HUES48 (cell line): ENCODE measurements at regions not wholly inside any gene's neighbourhood (a gene's known extent, or its start where the extent isn't known, plus 50 kb on each side); places are given as distances from the start of the nearest gene placed in this dataset.

ENCODE experiments used
- H3K27ac ChIP-seq: one replicate; pipeline ENCODE4 v1.7.0; 2013; ENCODE audit warnings: low read depth, low read length, inconsistent platforms
- H3K27me3 ChIP-seq: 2 replicates; pipeline ENCODE4 v1.6.1; 2013; ENCODE audit warnings: mild to moderate bottlenecking, low read length; ENCODE audit not compliant: control insufficient read depth, insufficient read depth
- H3K36me3 ChIP-seq: 2 replicates; pipeline ENCODE4 v1.6.1; 2013; ENCODE audit warnings: low read length; ENCODE audit not compliant: control insufficient read depth, insufficient read depth
- H3K4me1 ChIP-seq: 2 replicates; pipeline ENCODE4 v1.6.1; 2013; ENCODE audit warnings: mild to moderate bottlenecking, low read length; ENCODE audit not compliant: control insufficient read depth, insufficient read depth
- H3K4me3 ChIP-seq: 2 replicates; pipeline ENCODE4 v1.5.1; 2013; ENCODE audit warnings: mild to moderate bottlenecking, low read depth, low read length
- H3K9ac ChIP-seq: 2 replicates; pipeline ENCODE4 v1.6.1; 2013; ENCODE audit warnings: mild to moderate bottlenecking, low read depth, low read length, moderate library complexity
- H3K9me3 ChIP-seq: 2 replicates; pipeline ENCODE4 v1.6.1; 2013; ENCODE audit warnings: low read length; ENCODE audit not compliant: control insufficient read depth, insufficient read depth

- Histone ChIP-seq H3K27ac (no peak overlapping the region), H3K4me1 (peaks cover 9% of the 10 kb centered on the region), H3K4me3 (no peak overlapping the region), H3K9me3 (no peaks in the 10 kb centered on the region), H3K36me3 (no peaks in the 10 kb centered on the region), H3K9ac (no peak overlapping the region), H3K27me3 (no peaks in the 10 kb centered on the region)
Observed at GRCh38 chr2:64786343-64787018, 132.8 kb upstream of the SERTAD2 start.

- Histone ChIP-seq H3K27me3 (no peaks in the 10 kb centered on the region), H3K4me3 (no peak overlapping the region), H3K36me3 (no peaks in the 10 kb centered on the region), H3K9me3 (no peaks in the 10 kb centered on the region), H3K27ac (no peak overlapping the region), H3K4me1 (peaks cover 9% of the 10 kb centered on the region), H3K9ac (no peak overlapping the region)
Observed at GRCh38 chr2:64787019-64787365, 133.3 kb upstream of the SERTAD2 start.

- no peaks in the 10 kb centered on the region for H3K36me3 ChIP-seq
- no peak overlapping the region for H3K4me3 ChIP-seq
- no peaks in the 10 kb centered on the region for H3K27me3 ChIP-seq
- H3K9me3 ChIP-seq: no peaks in the 10 kb centered on the region
- no peak overlapping the region for H3K9ac ChIP-seq
- peaks cover 9% of the 10 kb centered on the region for H3K4me1 ChIP-seq
- no peak overlapping the region for H3K27ac ChIP-seq
Observed at GRCh38 chr2:64787698-64788097, 134.0 kb upstream of the SERTAD2 start.

GRCh38 chr2:64789466-64790320 is 136.0 kb upstream of the SERTAD2 start:
- H3K9ac ChIP-seq: no peak overlapping the region

GRCh38 chr2:64792300-64792699 is 138.6 kb upstream of the SERTAD2 start:
- Histone ChIP-seq H3K36me3 (no peaks in the 10 kb centered on the region), H3K4me1 (peaks cover 19% of the 10 kb centered on the region), H3K27ac (no peak overlapping the region), H3K9me3 (no peaks in the 10 kb centered on the region), H3K27me3 (peaks cover 5% of the 10 kb centered on the region), H3K9ac (no peak overlapping the region), H3K4me3 (no peak overlapping the region)

More at GRCh38 chr2:64789466-64790320, 136.0 kb upstream of the SERTAD2 start:
- no peaks in the 10 kb centered on the region for H3K36me3 ChIP-seq
- H3K9me3 ChIP-seq: no peaks in the 10 kb centered on the region
- H3K27ac ChIP-seq: no peak overlapping the region
- H3K4me3 ChIP-seq: no peak overlapping the region
- no peaks in the 10 kb centered on the region for H3K27me3 ChIP-seq
- H3K4me1 ChIP-seq: peaks cover 13% of the 10 kb centered on the region

- Histone ChIP-seq H3K9me3 (no peaks in the 10 kb centered on the region), H3K4me1 (peaks cover 19% of the 10 kb centered on the region), H3K9ac (no peak overlapping the region), H3K27me3 (peaks cover 5% of the 10 kb centered on the region), H3K27ac (no peak overlapping the region), H3K4me3 (no peak overlapping the region), H3K36me3 (no peaks in the 10 kb centered on the region)
Observed at GRCh38 chr2:64792995-64793639, 139.4 kb upstream of the SERTAD2 start.

GRCh38 chr2:64793701-64794100 is 140.0 kb upstream of the SERTAD2 start:
- Histone ChIP-seq H3K9ac (no peak overlapping the region), H3K4me3 (no peak overlapping the region), H3K27ac (no peak overlapping the region), H3K27me3 (peaks cover 5% of the 10 kb centered on the region), H3K9me3 (no peaks in the 10 kb centered on the region), H3K4me1 (peaks cover 18% of the 10 kb centered on the region), H3K36me3 (no peaks in the 10 kb centered on the region)

- Histone ChIP-seq H3K27ac (no peak overlapping the region), H3K4me3 (no peak overlapping the region), H3K4me1 (peaks cover 15% of the 10 kb centered on the region), H3K27me3 (peaks cover 5% of the 10 kb centered on the region), H3K9me3 (no peaks in the 10 kb centered on the region), H3K36me3 (no peaks in the 10 kb centered on the region), H3K9ac (no peak overlapping the region)
Observed at GRCh38 chr2:64794426-64794995, 140.8 kb upstream of the SERTAD2 start.

GRCh38 chr2:64795024-64795592 is 141.4 kb upstream of the SERTAD2 start:
- Histone ChIP-seq H3K27me3 (peaks cover 5% of the 10 kb centered on the region), H3K4me3 (no peak overlapping the region), H3K9me3 (no peaks in the 10 kb centered on the region), H3K36me3 (no peaks in the 10 kb centered on the region), H3K4me1 (peaks cover 14% of the 10 kb centered on the region), H3K27ac (no peak overlapping the region), H3K9ac (no peak overlapping the region)

- H3K4me1 ChIP-seq: peaks cover 10% of the 10 kb centered on the region
- no peak overlapping the region for H3K9ac ChIP-seq
- no peaks in the 10 kb centered on the region for H3K9me3 ChIP-seq
- no peak overlapping the region for H3K27ac ChIP-seq
- no peaks in the 10 kb centered on the region for H3K36me3 ChIP-seq
- no peak overlapping the region for H3K4me3 ChIP-seq
- H3K27me3 ChIP-seq: peaks cover 5% of the 10 kb centered on the region
Observed at GRCh38 chr2:64796926-64797325, 143.2 kb upstream of the SERTAD2 start.
